Skin epidermis (tissue), 12 donors: ENCODE measurements at regions not wholly inside any gene's neighbourhood (a gene's known extent, or its start where the extent isn't known, plus 50 kb on each side); places are given as distances from the start of the nearest gene placed in this dataset.

Experiments
- H3K27ac ChIP-seq, 21 experiments: fragments of 200-600 bp; sonication (generic) in 11 of 21; one replicate each; pipeline ENCODE4 v1.5.0; 2020; ENCODE audit warnings: mild to moderate bottlenecking in 3 of 21, inconsistent platforms in 2 of 21, moderate library complexity in 2 of 21
- H3K4me3 ChIP-seq, 7 experiments: fragments of 200-600 bp; sonication (generic) in 2 of 7; one replicate each; pipeline ENCODE4 v1.5.0; 2020; ENCODE audit warnings: inconsistent platforms in 2 of 7, mild to moderate bottlenecking in 2 of 7, moderate library complexity in 1 of 7

DNA sequence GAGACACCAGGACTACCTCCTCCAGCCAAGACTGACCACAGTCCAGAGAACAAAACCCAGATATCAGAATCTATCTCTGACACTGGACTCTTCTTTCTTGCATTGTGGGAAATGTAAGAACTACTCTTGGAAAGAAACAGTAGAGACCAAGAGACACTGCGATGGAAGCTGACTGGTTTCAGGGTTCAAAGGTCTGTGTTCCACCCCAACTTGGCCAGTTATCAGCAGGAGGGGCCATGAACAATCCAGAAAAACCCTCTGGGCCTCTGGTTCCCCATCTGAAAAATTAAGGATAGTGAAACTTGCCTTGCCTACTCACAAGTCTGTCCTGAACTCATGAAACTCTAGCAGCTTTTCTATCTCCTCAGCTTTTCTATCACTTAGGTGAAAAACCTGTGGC, 166.5 kb downstream of the SUCLG1 start:
- H3K27ac ChIP-seq: no peak overlapping the region

DNA sequence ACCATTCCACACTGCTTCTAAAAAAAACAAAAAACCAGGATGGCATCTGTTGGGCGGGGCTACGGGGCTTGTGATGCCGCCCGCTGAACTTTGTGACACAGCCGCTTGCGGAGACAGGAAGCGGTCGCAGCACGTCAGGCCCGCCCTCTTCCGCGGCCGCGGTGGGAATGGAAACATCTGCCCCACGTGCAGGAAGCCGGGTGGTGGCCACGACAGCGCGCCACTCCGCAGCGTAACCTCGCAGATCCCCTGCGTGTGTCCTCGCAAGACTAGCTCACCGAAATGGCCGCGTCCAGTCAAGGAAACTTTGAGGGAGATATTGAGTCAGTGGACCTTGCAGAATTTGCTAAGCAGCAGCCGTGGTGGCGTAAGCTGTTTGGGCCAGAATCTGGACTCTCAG, 168.5 kb downstream of the SUCLG1 start:
- Histone ChIP-seq H3K4me3 (no peak overlapping the region), H3K27ac (no peak overlapping the region)

More for the DNA sequence above, 166.5 kb downstream of the SUCLG1 start:
- H3K4me3 ChIP-seq: no peak overlapping the region

DNA sequence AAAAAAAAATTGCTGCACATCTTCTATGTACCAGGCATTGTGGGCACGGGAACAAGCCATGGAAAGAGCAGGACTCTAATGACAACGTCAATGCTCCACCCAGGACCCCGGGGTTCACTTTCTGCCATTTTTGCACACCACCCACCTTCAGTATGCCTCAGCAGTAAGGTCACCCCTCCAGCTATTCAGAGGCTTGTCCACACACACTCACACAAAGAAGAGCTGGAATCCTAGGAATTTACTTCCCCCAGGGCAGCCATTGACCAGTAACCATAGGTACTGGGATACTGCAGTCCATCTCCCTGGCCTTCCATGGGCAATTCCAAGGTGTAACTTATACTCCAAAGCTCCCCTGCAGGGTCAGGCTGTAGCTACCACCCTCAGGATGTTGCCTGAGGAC, 170.8 kb downstream of the SUCLG1 start:
- no peak overlapping the region for H3K4me3 ChIP-seq
- H3K27ac ChIP-seq: no peak overlapping the region

DNA sequence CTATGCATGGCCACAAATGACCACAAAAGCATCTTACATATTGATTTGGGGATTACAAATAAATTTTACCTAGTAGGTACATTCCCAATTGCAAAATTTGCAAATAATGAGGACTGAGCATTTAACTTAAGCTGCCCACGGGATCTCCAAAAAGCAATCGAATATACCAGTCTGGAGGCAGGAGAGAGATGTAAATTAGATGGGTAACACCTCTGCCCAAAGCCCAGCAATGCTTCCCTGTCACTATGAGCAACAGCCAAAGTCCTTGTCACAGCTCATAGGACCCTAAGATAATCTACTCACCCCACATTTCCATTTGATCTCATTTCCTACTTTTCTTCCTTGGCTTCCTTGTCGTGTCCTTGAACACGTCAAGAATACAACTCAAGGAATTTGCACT, 172.2 kb downstream of the SUCLG1 start:
- Histone ChIP-seq H3K4me3 (no peak overlapping the region), H3K27ac (no peak overlapping the region)

DNA sequence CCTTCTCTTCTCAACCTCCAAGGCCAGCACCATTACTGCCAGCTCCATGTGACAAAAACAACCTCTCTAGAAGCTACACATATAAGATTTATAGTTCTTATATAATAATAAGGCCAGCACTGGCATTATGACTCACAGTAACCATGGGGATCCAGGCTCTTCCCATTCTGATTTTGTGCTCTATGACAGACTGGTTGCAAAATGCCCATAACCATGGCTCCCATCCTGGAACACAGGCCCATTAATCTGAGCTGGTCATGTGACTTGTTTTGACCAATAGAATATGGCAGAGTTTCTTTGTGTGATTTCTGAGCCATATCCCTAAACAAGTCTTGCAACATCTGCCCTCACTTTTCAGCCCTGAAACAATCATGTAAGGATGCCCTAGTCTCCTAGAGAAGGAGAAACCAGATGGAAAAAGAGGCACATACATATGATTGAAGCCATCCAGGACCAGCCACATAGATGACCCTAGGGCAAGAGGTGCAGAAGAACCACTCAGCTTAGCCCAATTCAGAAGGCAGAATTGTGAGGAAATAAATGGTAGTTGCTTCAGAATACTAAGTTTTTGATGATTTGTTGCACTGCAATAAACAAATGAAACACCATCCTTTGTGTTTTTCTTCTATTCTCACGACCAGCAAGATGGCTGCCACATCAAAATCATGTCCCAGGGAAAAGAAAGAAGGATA, 173.9 kb downstream of the SUCLG1 start:
- H3K27ac ChIP-seq: no peak overlapping the region
- no peak overlapping the region for H3K4me3 ChIP-seq

DNA sequence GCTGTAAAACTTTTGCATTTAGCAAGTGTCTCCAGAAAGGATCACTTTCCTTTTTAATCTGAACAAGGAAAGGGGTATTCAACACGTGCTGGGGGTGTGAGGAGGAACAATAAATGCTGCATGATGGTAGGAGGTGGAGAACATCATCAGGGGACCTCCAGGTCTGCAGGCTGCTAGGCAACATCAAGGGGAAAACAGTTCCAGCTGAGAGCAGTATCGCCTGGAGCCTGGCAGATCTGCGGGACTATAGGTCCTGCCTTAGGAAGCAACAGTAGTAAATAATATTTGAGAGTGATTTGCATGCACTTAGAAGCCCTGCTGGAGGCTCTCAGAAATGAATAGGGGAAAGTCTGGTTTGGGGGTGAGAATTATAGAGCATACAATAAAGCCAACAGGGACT, 175.6 kb downstream of the SUCLG1 start:
- no peak overlapping the region for H3K27ac ChIP-seq
- no peak overlapping the region for H3K4me3 ChIP-seq

DNA sequence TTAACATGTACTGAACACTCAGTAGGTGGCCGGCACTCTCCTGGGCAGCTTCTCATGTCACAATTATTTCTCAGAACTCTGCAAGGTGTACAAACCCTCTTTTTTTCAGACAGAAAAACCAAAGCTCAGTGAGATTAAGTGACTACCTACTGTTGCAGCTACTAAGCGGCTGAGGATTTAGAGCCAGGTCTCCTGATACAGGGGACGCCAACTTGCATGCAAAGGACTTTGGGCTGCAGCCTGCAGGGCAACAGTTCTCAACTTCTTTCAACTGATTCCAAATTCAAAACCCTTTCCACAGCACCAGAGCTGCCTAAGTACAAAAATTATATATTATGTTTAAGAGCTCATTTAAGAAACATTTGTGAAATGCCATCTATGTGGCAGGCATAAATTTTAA, 177.6 kb downstream of the SUCLG1 start:
- Histone ChIP-seq H3K4me3 (no peak overlapping the region), H3K27ac (no peak overlapping the region)

DNA sequence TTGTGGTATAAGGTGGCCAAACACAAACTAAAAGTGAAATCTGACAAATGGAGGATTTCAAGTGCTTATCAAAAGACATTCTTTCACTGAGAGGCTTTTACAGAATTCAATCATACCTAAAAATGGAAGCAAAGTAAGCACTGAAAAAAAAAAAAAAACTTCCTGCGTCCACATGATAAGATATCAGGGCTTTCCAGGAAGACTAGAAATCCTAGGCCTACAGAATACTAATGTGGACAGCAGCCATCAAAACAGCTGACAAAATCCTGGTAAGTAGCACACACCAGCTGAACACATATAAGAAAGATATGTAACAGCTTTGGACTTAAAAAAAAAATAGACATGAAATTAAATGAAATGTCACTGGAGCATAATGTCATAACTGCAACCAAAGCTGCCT, 178.2 kb downstream of the SUCLG1 start:
- Histone ChIP-seq H3K4me3 (no peak overlapping the region), H3K27ac (no peak overlapping the region)

DNA sequence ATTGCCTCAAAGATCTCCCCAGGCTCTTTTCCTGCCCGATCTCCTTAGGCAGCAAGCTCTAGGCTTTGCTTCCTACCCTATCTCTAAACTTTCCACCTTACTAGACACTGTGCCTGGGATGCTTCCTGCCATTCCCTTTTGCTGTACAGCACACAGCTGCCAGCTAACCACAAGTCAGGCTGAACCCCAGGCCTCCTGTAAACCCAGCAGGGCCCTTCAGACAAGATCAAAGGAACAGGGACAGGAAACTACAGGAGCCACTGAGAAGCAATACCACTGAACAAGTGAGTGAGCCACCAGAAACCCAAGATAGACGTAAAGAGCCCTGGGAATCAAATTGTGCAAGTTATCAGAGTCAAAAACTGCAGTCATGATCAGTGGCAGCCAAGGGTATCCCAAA, 180.7 kb downstream of the SUCLG1 start:
- Histone ChIP-seq H3K27ac (no peak overlapping the region), H3K4me3 (no peak overlapping the region)

DNA sequence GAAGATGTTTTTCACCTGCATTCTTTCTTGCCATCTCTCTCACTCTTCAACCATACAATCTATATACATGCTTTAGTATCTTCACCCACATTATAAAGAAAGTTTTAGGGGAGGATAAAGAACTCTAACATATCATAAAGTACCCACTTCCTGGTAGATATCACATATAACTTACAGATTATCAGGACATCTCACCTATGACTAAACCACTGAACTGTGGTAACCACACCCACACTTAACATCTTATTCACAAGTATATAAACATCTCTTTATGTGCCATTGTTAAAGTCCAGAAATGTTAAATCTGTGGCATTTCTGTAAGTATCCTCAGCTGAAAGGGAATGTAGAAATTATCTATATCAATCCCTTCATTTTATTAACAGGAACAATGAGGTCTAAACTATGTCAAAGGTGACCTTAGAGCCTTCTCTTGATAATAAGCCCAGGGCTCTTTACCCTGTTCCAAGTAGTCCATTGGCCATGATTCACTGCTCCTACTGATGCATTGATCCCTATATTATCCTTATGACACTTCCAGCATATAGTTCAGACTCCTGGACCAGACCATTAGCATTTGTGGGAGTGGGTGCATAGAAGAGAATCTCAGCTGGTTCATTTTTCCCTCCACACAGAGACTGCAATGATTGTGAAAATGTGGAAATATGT, 182.4 kb downstream of the SUCLG1 start:
- Histone ChIP-seq H3K4me3 (no peak overlapping the region), H3K27ac (no peak overlapping the region)

DNA sequence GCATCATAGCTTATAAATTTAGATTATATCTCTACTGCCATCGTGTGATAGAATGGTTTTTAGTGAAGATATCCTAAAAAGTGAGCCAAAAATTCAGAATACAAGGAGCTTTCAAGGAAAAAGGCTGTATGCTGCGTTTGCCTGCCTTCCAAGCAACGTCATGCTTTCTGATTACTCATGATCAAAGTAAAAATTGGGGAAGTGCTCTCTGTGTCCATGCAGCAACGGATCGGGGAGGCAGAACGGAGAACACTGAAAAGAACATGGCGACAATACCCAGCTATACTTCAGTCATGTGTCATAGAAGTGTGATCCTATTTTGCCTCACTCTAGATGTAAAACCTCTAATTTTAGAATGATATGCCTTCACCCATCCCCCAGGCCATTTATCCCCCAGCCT, 185.7 kb downstream of the SUCLG1 start:
- no peak overlapping the region for H3K4me3 ChIP-seq

DNA sequence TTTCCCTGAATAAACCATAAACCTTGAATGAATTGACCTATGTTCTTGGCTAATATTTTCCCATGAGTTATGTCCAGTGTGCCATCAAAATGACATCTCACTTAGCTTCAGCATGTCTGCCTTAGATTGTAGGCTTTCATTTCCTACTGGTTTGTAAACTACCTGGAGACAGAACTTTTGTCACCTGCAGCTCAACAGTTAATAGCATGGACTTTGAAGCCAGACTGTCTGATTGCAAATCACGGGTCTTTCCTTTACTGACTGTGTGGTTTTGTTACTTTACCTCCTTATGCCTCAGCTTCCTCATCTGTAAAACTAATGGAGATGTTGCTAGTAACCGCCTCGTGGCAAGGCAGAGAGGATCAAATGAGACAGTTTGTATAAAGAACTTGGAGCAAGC, 187.1 kb downstream of the SUCLG1 start:
- Histone ChIP-seq H3K4me3 (no peak overlapping the region), H3K27ac (no peak overlapping the region)

More for the DNA sequence above, 185.7 kb downstream of the SUCLG1 start:
- no peak overlapping the region for H3K27ac ChIP-seq

DNA sequence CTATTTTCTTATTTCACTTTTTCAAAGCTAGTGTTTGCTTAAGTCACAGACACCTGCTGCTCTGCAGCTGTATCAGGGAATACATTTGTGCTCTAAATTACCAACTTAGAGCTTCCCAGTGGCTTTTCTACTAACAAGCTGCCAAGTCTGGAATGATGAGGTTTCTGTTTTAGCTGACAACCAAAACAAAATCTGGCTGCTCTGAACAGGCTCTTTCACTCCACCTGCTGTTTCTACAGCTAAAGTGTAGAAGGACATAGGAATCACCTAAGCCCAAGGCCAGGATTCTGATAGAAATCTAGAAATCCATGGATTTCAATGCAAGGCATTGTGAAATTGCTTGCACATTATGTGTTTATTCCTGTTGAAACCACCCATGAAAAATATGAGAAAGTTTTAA, 201.2 kb downstream of the SUCLG1 start:
- no peak overlapping the region for H3K4me3 ChIP-seq
- H3K27ac ChIP-seq: no peak overlapping the region

DNA sequence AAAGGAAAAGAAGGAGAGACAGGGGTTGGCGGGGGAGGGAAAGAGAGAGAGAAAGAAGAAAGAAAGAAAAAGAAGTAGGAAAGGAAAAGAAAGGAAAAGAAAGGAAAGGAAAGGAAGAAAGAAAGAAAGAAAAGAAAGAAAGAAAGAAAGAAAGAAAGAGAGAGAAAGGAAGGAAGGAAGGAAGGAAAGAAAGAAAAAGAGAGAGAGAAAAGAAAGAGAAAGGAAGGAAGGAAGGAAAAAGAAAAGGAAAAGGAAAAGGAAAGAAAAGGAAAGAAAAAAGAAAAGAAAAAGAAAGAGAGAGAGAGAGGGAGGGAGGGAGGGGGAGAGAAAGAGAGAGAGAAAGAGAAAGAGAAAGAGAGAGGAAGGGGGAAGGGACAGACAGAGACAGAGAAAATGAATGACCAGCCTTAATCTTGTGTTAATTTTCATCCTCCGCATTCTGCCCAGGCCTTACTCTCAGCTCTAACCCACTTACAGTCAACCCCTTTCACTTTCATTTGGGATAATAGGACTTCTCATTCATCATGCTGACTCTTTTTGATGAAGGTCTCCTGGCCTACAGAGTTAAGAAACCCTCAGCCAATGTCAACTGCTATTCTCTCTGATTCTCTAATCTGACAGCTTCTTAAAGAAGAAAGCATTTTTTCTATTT, 207.3 kb downstream of the SUCLG1 start:
- H3K27ac ChIP-seq: no peak overlapping the region
- no peak overlapping the region for H3K4me3 ChIP-seq

DNA sequence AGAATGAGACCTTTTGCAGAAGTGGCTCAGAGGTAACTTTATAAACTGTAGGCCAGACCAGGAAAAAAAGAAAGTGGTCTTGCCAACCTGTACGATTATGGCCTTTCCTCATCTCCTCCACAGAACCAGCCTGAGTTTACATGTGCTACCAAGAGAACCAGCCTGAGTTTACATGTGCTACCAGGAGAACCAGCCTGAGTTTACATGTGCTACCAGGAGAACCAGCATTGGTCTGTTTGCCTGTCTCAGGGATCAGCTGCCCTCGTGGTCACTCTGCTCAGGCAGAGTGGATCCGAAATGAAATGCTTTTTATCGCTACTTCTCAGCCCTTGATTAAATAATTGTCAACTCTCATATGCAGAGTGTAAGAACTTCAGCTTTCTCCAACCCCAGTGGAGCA, 209.9 kb downstream of the SUCLG1 start:
- Histone ChIP-seq H3K27ac (no peak overlapping the region), H3K4me3 (no peak overlapping the region)

DNA sequence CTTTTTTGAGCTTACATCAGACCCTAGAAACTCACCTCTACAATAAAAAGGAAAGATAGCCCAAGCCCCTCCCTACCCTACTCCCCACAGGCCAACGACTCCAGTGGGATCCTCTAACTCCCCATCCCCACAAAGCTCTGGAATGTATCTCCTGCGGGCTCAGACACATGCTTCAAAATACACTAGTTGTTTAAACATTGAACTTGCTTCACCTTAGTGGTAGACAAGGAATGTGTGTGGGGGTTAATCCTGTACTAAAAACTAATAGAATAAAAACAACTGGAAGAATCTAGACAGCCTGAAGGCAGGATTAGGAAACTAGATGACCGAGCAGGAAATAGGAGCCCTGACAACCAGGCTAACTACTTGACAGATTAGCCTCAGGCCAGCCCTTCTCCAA, 211.5 kb downstream of the SUCLG1 start:
- Histone ChIP-seq H3K4me3 (no peak overlapping the region), H3K27ac (no peak overlapping the region)

DNA sequence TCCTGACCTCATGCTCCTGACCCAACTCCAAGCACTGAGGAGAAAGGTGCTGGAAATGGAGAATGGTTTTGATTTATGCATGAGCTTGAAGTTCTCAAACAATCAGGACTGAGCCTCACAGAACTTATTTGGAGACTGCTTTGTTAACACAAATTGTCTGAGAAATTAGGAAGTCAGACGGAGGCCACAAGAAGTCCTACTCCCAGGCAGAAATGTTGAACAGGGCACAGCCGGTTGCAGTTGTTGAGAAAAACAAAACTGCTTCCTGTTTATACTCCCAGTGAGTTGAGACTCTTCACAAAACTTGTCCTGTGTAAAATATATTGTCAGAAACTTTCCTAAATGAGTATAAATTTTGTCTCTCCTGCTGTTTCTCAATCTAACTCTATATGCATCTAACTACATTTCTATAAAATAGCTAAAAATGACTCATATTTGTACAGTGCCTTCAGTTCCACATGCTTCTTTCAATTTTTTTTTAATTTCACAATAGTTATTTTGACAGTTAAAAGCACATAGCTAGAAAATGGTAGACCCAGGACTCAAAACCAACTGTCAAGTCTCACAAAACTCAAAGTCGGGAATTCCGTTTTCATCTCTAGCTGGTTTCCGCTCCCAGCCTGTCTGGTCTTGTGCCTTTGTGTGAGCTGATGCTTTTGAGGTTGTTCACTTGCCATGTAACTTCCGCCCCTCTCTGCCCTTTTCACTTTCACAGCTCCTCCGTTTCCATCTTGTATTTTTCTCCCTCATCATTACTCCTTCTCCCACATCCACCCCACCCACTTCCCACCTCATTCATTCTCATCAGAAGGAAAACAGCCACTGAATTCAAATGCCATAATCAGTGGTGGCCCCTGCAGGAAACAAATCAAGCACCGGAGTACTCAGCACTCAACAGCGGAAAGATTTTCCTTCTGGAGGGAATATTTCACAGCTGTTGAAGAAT, 215.0 kb downstream of the SUCLG1 start:
- no peak overlapping the region for H3K27ac ChIP-seq
- H3K4me3 ChIP-seq: no peak overlapping the region

DNA sequence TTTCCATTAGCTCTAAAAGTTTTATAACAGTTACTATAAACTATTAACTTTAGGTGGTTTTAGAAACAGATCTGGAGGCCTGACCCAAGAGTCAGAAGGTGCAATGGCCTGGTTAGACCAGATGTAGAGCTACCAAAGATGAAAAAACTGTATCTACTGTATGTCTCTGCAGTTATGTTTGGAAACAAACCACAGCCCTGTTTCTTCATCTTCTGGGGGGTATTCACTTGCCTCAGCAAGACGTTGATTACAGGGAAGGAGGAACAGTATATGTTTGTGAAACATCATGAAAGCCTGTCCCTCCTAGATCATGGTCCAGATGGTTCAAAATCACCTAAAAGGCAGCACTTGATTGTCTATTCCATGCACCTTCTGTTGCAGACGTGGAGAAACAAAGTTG, 220.2 kb downstream of the SUCLG1 start:
- no peak overlapping the region for H3K4me3 ChIP-seq

DNA sequence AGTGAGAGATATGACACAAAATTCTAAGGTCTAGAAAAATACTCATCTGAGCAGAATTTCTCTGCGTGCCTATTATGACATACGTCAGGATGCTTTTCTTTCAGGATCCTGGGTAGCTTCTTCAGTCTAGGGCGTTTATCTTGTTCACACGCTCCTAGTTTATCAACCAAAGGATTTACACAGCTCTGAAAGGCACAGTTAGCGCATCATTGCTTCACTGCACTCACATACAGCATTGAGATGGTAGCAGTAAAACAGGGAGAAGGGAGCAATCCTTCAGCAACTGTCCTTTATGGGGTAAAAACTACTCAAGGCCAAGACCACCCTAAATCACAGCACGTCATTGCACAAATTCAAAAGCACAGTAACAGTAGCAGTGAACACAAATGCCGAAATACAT, 222.8 kb downstream of the SUCLG1 start:
- no peak overlapping the region for H3K4me3 ChIP-seq

More for the DNA sequence above, 220.2 kb downstream of the SUCLG1 start:
- no peak overlapping the region for H3K27ac ChIP-seq

DNA sequence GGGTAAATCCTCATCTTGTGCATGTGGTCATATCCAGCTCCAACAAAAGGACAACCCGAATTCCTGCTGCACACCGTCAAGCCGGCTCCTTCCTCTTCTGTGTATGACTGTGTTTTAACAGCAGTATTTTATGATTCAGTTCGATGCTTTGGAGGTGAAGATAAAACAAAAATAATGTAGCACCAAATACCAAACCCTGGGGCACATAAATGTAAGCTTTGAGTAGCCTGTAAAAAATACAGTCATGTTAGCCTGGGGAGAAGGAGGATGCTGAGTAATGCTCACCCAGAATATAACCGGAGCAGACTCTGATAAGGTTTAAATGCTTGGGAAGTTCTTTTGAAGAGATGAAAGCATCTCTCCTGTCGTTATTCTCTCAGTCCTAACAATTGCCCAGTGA, 225.0 kb downstream of the SUCLG1 start:
- Histone ChIP-seq H3K27ac (no peak overlapping the region), H3K4me3 (no peak overlapping the region)

More for the DNA sequence above, 222.8 kb downstream of the SUCLG1 start:
- H3K27ac ChIP-seq: no peak overlapping the region
